A172 (cell line): ENCODE measurements at regions not wholly inside any gene's neighbourhood (a gene's known extent, or its start where the extent isn't known, plus 50 kb on each side); places are given as distances from the start of the nearest gene placed in this dataset.
"Not testable (repeated sequence)": the region's sequence is repeated elsewhere in the genome, so short reads cannot be mapped to it uniquely, and the experiment has no call there.

Experiments
- DNase-seq: peaks from one replicate; pipeline ENCODE4 v3.0.0-alpha.2; 2015; ENCODE audit warnings: low spot score

- DNase-seq: no peak
These were observed 84.2 kb upstream of the SLC2A1 start for GRCh38 chr1:43042773-43043457.

DNA sequence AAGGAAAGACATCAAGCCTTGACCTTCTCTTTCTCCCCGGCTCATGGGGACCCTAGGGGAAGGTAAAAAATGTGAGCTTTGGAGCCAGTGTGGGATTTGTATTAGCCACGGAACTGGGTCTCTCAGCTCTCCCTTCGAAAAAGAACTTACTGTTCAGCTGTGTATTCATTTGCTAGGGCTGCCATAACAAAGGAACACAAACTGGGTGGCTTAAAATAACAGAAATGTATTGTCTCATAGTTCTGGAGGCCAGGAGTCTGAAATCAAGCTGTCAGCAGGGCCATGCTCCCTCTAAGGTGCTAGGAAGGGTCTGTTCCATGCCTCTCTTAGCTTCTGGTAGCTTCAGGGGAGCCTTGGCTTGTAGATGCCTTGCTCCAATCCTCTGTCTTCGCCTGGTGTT is 83.5 kb upstream of the SLC2A1 start:
- no peak for DNase-seq

- DNase-seq: no peak
These were observed 82.9 kb upstream of the SLC2A1 start for GRCh38 chr1:43041591-43041990.

DNA sequence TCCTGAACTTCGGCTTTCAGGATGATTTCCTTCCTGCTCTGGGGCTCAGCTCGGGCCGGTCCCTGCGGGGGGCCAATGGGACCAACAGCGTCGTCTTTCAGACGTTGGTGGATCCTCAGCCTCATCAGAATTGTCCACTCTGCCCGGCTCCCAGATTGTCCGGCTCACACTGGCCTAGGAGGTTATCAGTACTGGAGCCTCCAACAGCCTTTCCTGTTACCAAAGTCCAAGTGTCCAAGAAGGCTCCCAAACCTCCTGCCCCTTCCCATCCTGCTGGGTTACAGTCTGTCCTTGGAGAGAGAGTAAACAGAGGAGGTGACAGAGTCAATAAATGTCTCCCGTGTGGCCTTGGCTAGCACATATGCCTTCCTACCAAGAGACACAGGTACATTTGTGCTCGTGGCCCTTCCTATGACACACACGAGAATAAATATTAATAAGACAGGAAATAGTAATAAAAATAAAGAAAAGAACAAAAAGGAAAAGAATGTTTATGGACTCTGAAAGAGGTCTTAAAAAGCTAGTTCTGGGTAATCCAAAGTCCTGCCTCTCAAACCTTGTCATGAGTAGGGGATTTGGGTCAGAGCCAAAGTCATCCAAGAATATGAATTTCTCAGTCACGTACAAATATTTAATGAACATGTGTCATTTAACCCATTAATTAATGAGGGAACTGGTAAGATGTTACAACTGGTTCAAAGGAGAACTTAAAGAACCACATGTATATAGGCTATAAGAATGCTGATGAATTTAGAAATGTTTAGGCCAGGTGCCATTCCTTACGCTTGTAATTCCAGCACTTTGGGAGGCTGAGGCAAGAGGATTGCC is 80.8 kb upstream of the SLC2A1 start:
- DNase-seq: no peak

GRCh38 chr1:43038232-43038935 is 79.7 kb upstream of the SLC2A1 start:
- no peak for DNase-seq

- no peak for DNase-seq
These were observed 78.8 kb upstream of the SLC2A1 start for GRCh38 chr1:43037466-43037865.

GRCh38 chr1:43036932-43037331 is 78.3 kb upstream of the SLC2A1 start:
- DNase-seq: no peak

DNA sequence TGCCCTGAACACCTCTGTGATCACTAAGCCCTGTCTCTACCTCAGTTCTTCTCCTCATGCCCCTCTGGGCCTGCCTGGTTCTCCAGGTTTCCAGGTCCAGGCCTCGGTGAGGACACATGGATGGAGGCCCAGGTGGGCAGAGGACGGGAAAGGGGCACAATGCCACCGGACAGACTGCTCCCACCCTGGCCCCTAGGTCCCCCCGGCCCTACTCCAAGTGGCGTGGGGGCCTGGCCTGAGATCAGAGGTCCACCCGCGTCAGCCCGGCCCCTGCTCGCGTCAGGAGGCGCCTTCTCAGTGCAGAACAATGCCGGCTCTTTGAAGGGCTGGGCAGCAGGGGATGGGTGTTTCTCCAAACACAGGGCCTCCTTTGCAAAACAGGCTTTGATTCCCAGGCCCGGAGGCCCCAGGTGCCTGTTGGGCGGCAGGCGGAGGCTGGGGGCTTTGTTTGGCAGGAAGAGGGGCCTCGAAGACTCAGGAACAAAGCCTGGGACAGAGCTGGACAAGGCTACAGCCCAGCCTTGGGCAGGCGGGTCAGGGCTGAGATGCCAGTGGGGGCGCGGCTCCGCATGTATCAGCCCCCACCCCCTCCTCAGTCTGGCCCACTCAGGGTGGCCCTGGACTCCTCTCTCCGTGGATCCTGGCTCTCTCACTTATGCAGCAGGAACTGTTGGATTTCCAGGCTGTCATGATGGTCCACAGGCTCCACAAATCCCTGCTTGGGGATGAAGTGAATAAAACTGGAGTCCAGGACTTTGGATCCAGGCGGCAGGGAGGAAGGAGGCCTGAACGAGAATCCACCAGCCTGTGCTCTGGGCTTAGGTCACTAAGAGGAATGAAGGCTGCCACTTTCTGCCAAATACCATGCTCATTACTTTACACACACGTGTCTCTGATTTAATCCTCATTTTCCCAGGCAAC is 77.4 kb upstream of the SLC2A1 start:
- no peak for DNase-seq

- no peak for DNase-seq
These were observed 76.1 kb upstream of the SLC2A1 start for GRCh38 chr1:43034778-43035177.

DNA sequence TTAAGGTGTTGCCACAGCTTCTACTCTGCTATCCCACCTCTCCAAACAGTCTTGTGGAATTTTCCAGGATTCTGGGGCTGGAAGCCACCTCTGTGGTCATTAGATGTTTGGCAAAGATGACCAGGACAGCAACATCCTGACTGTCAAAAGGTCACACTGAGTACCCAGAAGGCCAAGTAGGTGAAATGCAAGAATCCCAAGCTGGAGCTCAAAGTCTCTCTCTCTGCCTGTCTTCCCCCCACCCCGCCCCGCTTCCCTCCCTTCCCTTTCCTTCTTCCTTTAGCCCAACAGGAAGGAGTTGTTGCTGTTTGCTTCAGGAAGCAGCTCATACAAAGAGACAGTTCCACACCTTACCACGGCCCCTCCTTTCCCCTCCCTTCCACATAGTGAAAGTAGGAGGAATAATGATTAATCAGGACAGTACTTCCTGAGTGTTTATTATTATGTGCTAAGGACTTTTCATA is 75.6 kb upstream of the SLC2A1 start:
- no peak for DNase-seq

DNA sequence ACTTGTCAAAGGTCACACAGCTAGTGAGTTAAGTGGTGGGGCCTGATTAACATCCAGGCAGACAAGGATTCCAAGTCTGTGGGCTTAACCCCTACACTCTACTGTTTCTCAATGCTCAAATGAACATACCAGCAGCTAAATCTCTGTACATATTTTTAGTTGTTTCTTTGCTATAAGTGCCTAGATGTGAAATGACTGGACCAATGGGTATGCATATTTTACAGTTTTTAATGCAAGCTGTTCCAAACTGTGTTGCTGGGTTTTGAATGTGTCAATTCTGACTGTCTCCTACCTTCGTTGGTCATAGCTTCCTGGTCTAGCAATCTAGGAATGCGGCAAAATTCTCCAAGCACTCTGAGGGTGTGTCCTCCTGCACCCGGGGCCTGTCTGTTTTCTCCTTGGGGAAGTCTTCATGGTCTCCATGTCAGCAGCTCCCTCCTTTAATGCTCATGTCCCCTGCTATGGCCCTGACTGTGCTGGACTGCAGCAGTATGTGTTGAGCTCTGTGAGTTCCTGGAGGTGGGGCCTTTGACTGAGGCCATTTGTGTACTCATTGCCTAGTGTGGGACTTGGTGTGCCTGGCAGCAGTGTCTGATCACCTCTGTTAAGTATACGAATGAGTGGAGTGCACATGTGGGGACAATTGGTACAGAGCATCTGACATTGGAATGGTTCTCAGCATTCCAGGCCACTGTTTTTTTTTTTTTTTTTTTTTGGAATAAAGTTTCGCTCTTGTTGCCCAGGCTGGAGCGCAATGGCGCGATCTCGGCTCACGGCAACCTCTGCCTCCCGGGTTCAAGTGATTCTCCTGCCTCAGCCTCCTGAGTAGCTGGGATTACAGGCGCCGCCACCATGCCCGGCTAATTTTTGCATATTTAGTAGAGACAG is 72.9 kb upstream of the SLC2A1 start:
- DNase-seq: no peak

DNA sequence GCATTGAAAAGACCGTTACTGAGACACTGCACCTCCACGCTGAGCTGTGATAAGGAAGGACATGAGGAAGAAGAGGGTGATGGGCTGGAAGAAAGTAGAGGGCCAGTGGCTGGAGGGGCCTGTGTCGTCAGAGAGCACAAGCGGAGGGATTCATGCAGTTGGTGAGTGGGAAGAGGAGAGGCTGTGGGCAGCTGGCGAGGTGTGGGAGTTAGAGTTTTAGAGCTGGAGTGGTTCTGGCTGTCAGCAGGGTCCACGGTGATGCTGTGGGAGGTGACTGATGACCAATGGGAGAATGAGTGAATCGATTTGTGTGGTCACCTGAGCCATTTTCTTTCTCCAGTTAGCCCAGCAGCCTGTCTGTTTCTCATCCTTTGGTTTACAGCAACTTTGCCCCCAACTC is 66.2 kb upstream of the SLC2A1 start:
- DNase-seq: no peak

DNA sequence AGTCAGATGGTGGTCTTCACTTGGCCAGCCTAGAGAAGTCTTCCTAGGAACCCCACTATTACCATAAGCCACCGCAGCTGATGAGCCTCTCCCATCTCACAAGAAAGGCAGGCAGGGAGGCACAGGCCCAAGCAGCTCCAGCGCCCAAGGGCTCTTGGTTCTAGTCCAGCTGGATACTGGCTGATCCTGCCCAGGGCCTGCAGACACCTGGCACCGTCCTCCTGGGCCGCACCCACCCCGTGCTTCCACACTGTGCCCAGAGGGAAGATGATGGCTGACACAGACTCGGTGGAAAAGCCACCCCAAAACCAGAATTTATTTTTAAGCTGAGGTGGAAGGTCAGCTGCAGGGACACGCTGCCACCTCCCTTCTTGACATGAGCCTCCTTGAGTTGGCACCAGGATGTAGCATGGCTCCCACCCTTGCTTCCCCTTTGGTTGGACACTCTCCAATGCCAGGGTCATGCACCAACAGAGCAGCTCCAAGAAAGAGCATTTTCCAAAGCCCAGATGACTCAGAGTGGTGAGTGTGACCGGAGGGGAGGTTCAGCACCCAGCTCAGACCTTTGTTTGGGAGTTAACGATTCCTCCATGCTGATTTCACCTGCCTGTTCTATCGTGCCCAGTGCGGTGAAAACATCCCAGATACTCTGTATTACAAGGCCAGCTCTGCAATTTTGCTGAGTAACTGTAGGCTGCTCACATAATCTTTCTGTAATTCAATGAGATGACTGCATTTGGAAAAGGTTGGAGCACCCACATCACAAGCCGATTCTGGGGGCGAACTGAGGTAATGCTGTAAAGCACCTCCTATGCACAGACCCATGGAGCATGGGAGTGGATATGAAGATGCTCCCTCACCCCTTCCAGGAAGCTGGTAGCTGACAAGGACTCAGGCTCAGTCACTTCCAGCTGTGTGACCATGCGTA is 63.1 kb upstream of the SLC2A1 start:
- no peak for DNase-seq

GRCh38 chr1:43019226-43019625 is 60.6 kb upstream of the SLC2A1 start:
- no peak for DNase-seq

DNA sequence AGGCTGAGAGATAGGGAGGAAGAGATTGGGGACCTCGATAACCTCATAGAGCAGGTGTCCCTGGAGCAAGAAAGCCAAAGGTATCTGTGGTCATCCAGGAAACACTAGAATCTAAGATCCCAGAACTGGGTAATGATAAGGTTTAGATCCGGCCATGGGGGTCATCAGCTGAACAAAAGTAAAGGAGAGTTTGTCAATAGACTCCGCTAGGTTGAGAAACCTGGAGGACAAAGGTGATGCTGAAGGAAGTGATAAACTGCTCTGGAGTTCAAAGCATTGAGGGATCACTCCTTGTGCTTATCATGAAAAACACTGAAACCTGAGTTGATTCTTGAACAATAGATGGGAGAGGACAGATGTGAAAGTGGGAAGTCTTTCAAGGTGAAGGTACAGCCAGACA is 59.5 kb upstream of the SLC2A1 start:
- no peak for DNase-seq

GRCh38 chr1:43015269-43015668 is 56.6 kb upstream of the SLC2A1 start:
- DNase-seq: no peak

- not testable (repeated sequence) for DNase-seq
These were observed 55.9 kb upstream of the SLC2A1 start for GRCh38 chr1:43014579-43014978.

GRCh38 chr1:43011020-43011419 is 52.4 kb upstream of the SLC2A1 start:
- DNase-seq: no peak

- peak; percentile 16 for DNase-seq
These were observed 50.6 kb upstream of the SLC2A1 start for GRCh38 chr1:43009274-43009673.
